WTC11 (cell line): ENCODE measurements at regions not wholly inside any gene's neighbourhood (a gene's known extent, or its start where the extent isn't known, plus 50 kb on each side); places are given as distances from the start of the nearest gene placed in this dataset.

Source experiments
- ATAC-seq: fragments of 200-7000 bp; cut with Tn5 transposase; 2 replicates; pipeline ENCODE4 v1.10.0; 2021; ENCODE audit warnings: mild to moderate bottlenecking, moderate library complexity
- CTCF ChIA-PET: fragments of 300-600 bp; sonication (Branson Sonifier 250); formaldehyde crosslinking; loops from one replicate; lab custom pipeline; 2021; ENCODE audit warnings: antibody characterized with exemption; lab: Charles Lee
- POLR2A ChIA-PET: fragments of 350-600 bp; sonication (Branson Sonifier 250); formaldehyde crosslinking; loops from one replicate; lab custom pipeline; 2021; ENCODE audit warnings: antibody characterized with exemption; lab: Charles Lee
- DNase-seq: peaks from one replicate; pipeline ENCODE4 v3.0.0; 2021; ENCODE audit warnings: low spot score
- H3K27ac Mint-ChIP-seq: 2 replicates; pipeline ENCODE4 v1.8.0; 2021; ENCODE audit warnings: mixed read lengths
- H3K27me3 Mint-ChIP-seq: 2 replicates; pipeline ENCODE4 v1.8.0; 2021; ENCODE audit warnings: low read depth, mild to moderate bottlenecking, moderate library complexity, mixed read lengths
- H3K36me3 Mint-ChIP-seq: 2 replicates; pipeline ENCODE4 v1.8.0; 2021; ENCODE audit warnings: mixed read lengths
- H3K4me1 Mint-ChIP-seq: 2 replicates; pipeline ENCODE4 v1.8.0; 2022; ENCODE audit warnings: mixed read lengths
- H3K4me3 Mint-ChIP-seq: 2 replicates; pipeline ENCODE4 v1.8.0; 2021; ENCODE audit warnings: mild to moderate bottlenecking, moderate library complexity, mixed read lengths
- H3K9me3 Mint-ChIP-seq: 2 replicates; pipeline ENCODE4 v1.8.0; 2021; ENCODE audit warnings: mixed read lengths
- CREB1 ChIP-seq: sonication (generic); formaldehyde crosslinking; IDR thresholded peaks from 2 replicates; pipeline ENCODE4 v1.8.0; 2023; ENCODE audit warnings: mild to moderate bottlenecking, missing genetic modification reagents
- ELF4 ChIP-seq: sonication (generic); formaldehyde crosslinking; IDR thresholded peaks from 2 replicates; pipeline ENCODE4 v1.8.1; 2022; ENCODE audit warnings: low read depth, mild to moderate bottlenecking, moderate library complexity, missing genetic modification reagents
- JAZF1 ChIP-seq: fragments of 250-450 bp; sonication (Bioruptor Pico); IDR thresholded peaks from 2 replicates; pipeline ENCODE4 v1.9.0; 2021; ENCODE audit warnings: moderate library complexity, mild to moderate bottlenecking, inconsistent platforms
- KAT7 ChIP-seq: sonication (generic); formaldehyde crosslinking; IDR thresholded peaks from 2 replicates; pipeline ENCODE4 v1.8.1; 2023; ENCODE audit warnings: missing genetic modification reagents, mild to moderate bottlenecking, borderline replicate concordance
- NFE2L1 ChIP-seq: sonication (generic); formaldehyde crosslinking; IDR thresholded peaks from 2 replicates; pipeline ENCODE4 v1.8.1; 2023; ENCODE audit warnings: missing genetic modification reagents
- NFYB ChIP-seq: sonication (generic); formaldehyde crosslinking; conservative IDR thresholded peaks from 2 replicates; pipeline ENCODE4 v1.8.0; 2022; ENCODE audit warnings: low read depth, missing genetic modification reagents
- NR2C2 ChIP-seq: sonication (generic); formaldehyde crosslinking; IDR thresholded peaks from 2 replicates; pipeline ENCODE4 v1.8.0; 2022; ENCODE audit warnings: mild to moderate bottlenecking, missing genetic modification reagents
- OVOL2 ChIP-seq: fragments of 250-450 bp; sonication (Bioruptor Pico); IDR thresholded peaks from 2 replicates; pipeline ENCODE4 v1.9.0; 2021; ENCODE audit warnings: mild to moderate bottlenecking, borderline replicate concordance
- TCF7 ChIP-seq: sonication (generic); formaldehyde crosslinking; IDR thresholded peaks from 2 replicates; pipeline ENCODE4 v1.8.0; 2022; ENCODE audit warnings: mild to moderate bottlenecking, low read depth, missing genetic modification reagents, moderate library complexity
- ZNF232 ChIP-seq: sonication (generic); formaldehyde crosslinking; IDR thresholded peaks from 2 replicates; pipeline ENCODE4 v1.8.0; 2022; ENCODE audit warnings: mild to moderate bottlenecking, missing genetic modification reagents
- ZNF671 ChIP-seq: fragments of 250-450 bp; sonication (Bioruptor Pico); IDR thresholded peaks from 2 replicates; pipeline ENCODE4 v1.8.0; 2021; ENCODE audit warnings: mild to moderate bottlenecking
- TF ChIP-seq, protein P1 (sequence below): sonication (generic); formaldehyde crosslinking; IDR thresholded peaks from 2 replicates; pipeline ENCODE4 v1.8.0; 2022; ENCODE audit warnings: mild to moderate bottlenecking, missing genetic modification reagents
- TF ChIP-seq, protein P2 (sequence below): sonication (generic); formaldehyde crosslinking; conservative IDR thresholded peaks from 2 replicates; pipeline ENCODE4 v1.8.1; 2023; ENCODE audit warnings: mild to moderate bottlenecking, low read depth, missing genetic modification reagents, moderate library complexity
- TF ChIP-seq, protein P3 (sequence below): sonication (generic); formaldehyde crosslinking; IDR thresholded peaks from 2 replicates; pipeline ENCODE4 v1.8.0; 2023; ENCODE audit warnings: missing genetic modification reagents
- TF ChIP-seq, protein P4 (sequence below): sonication (generic); formaldehyde crosslinking; IDR thresholded peaks from 2 replicates; pipeline ENCODE4 v1.8.1; 2022; ENCODE audit warnings: mild to moderate bottlenecking, moderate library complexity, missing genetic modification reagents
- TF ChIP-seq, protein P5 (sequence below): fragments of 250-450 bp; sonication (Bioruptor Pico); IDR thresholded peaks from 2 replicates; pipeline ENCODE4 v1.9.0; 2021; ENCODE audit warnings: moderate library complexity, mild to moderate bottlenecking, inconsistent platforms, borderline replicate concordance
- TF ChIP-seq, protein P6 (sequence below): fragments of 250-450 bp; sonication (Bioruptor Pico); IDR thresholded peaks from 2 replicates; pipeline ENCODE4 v1.9.0; 2021; ENCODE audit warnings: mild to moderate bottlenecking, borderline replicate concordance

DNA sequence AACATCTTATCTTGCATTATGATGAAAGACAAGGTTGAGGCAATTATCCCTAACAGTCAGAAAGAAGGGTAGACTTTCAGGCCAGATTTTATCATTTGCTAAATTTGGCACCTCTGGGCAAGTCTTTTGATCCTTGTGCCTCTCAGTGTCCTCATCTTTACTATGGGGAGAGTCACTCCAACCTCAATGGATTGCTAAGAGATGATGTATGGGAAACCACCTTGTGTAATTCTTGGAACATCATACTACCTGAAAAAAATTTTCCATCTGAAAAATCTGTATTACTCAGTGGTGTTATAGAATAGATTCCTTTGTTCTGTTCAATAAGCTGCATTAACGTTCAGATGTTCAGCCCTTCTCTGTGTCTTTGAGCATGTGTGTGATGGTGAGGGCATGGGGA, 230.7 kb downstream of the TGFB2 start:
- Mint-ChIP-seq H3K4me3 (no peak overlapping the region), H3K27me3 (no peaks in the 10 kb centered on the region), H3K36me3 (no peaks in the 10 kb centered on the region), H3K27ac (no peak overlapping the region), H3K9me3 (no peaks in the 10 kb centered on the region), H3K4me1 (peaks cover 7% of the 10 kb centered on the region)
- ChIA-PET CTCF (no interaction called here), POLR2A (no interaction called here)
- ATAC-seq (no peak), DNase-seq (no peak)
- TF ChIP-seq, protein P1, sequence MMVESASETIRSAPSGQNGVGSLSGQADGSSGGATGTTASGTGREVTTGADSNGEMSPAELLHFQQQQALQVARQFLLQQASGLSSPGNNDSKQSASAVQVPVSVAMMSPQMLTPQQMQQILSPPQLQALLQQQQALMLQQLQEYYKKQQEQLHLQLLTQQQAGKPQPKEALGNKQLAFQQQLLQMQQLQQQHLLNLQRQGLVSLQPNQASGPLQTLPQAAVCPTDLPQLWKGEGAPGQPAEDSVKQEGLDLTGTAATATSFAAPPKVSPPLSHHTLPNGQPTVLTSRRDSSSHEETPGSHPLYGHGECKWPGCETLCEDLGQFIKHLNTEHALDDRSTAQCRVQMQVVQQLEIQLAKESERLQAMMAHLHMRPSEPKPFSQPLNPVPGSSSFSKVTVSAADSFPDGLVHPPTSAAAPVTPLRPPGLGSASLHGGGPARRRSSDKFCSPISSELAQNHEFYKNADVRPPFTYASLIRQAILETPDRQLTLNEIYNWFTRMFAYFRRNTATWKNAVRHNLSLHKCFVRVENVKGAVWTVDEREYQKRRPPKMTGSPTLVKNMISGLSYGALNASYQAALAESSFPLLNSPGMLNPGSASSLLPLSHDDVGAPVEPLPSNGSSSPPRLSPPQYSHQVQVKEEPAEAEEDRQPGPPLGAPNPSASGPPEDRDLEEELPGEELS (CRISPR knock-in tag): no peak
- TF ChIP-seq KAT7 (CRISPR knock-in tag): no peak
- TF ChIP-seq, protein P2, sequence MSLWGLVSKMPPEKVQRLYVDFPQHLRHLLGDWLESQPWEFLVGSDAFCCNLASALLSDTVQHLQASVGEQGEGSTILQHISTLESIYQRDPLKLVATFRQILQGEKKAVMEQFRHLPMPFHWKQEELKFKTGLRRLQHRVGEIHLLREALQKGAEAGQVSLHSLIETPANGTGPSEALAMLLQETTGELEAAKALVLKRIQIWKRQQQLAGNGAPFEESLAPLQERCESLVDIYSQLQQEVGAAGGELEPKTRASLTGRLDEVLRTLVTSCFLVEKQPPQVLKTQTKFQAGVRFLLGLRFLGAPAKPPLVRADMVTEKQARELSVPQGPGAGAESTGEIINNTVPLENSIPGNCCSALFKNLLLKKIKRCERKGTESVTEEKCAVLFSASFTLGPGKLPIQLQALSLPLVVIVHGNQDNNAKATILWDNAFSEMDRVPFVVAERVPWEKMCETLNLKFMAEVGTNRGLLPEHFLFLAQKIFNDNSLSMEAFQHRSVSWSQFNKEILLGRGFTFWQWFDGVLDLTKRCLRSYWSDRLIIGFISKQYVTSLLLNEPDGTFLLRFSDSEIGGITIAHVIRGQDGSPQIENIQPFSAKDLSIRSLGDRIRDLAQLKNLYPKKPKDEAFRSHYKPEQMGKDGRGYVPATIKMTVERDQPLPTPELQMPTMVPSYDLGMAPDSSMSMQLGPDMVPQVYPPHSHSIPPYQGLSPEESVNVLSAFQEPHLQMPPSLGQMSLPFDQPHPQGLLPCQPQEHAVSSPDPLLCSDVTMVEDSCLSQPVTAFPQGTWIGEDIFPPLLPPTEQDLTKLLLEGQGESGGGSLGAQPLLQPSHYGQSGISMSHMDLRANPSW: no peak
- no peak for TF ChIP-seq JAZF1
- TF ChIP-seq NFYB (CRISPR knock-in tag): no peak
- TF ChIP-seq, protein P3, sequence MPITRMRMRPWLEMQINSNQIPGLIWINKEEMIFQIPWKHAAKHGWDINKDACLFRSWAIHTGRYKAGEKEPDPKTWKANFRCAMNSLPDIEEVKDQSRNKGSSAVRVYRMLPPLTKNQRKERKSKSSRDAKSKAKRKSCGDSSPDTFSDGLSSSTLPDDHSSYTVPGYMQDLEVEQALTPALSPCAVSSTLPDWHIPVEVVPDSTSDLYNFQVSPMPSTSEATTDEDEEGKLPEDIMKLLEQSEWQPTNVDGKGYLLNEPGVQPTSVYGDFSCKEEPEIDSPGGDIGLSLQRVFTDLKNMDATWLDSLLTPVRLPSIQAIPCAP: no peak
- TF ChIP-seq, protein P4, sequence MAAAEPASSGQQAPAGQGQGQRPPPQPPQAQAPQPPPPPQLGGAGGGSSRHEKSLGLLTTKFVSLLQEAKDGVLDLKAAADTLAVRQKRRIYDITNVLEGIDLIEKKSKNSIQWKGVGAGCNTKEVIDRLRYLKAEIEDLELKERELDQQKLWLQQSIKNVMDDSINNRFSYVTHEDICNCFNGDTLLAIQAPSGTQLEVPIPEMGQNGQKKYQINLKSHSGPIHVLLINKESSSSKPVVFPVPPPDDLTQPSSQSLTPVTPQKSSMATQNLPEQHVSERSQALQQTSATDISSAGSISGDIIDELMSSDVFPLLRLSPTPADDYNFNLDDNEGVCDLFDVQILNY: no peak
- TF ChIP-seq OVOL2: no peak
- no peak for TF ChIP-seq ELF4 (CRISPR knock-in tag)
- TF ChIP-seq ZNF671 (CRISPR knock-in tag): no peak
- no peak for TF ChIP-seq TCF7 (CRISPR knock-in tag)
- TF ChIP-seq ZNF232: no peak
- TF ChIP-seq CREB1 (CRISPR knock-in tag): no peak
- TF ChIP-seq, protein P5, sequence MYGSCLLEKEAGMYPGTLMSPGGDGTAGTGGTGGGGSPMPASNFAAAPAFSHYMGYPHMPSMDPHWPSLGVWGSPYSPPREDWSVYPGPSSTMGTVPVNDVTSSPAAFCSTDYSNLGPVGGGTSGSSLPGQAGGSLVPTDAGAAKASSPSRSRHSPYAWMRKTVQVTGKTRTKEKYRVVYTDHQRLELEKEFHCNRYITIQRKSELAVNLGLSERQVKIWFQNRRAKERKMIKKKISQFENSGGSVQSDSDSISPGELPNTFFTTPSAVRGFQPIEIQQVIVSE (CRISPR knock-in tag): no peak
- TF ChIP-seq NFE2L1 (CRISPR knock-in tag): no peak
- TF ChIP-seq, protein P6, sequence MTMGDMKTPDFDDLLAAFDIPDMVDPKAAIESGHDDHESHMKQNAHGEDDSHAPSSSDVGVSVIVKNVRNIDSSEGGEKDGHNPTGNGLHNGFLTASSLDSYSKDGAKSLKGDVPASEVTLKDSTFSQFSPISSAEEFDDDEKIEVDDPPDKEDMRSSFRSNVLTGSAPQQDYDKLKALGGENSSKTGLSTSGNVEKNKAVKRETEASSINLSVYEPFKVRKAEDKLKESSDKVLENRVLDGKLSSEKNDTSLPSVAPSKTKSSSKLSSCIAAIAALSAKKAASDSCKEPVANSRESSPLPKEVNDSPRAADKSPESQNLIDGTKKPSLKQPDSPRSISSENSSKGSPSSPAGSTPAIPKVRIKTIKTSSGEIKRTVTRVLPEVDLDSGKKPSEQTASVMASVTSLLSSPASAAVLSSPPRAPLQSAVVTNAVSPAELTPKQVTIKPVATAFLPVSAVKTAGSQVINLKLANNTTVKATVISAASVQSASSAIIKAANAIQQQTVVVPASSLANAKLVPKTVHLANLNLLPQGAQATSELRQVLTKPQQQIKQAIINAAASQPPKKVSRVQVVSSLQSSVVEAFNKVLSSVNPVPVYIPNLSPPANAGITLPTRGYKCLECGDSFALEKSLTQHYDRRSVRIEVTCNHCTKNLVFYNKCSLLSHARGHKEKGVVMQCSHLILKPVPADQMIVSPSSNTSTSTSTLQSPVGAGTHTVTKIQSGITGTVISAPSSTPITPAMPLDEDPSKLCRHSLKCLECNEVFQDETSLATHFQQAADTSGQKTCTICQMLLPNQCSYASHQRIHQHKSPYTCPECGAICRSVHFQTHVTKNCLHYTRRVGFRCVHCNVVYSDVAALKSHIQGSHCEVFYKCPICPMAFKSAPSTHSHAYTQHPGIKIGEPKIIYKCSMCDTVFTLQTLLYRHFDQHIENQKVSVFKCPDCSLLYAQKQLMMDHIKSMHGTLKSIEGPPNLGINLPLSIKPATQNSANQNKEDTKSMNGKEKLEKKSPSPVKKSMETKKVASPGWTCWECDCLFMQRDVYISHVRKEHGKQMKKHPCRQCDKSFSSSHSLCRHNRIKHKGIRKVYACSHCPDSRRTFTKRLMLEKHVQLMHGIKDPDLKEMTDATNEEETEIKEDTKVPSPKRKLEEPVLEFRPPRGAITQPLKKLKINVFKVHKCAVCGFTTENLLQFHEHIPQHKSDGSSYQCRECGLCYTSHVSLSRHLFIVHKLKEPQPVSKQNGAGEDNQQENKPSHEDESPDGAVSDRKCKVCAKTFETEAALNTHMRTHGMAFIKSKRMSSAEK (CRISPR knock-in tag): no peak
- no peak for TF ChIP-seq NR2C2 (CRISPR knock-in tag)
